Keratinocyte (primary cell): ENCODE measurements at regions not wholly inside any gene's neighbourhood (a gene's known extent, or its start where the extent isn't known, plus 50 kb on each side); places are given as distances from the start of the nearest gene placed in this dataset.

Source experiments
- DNase-seq: peaks from one replicate; pipeline ENCODE4 v3.0.0-alpha.2; 2011; ENCODE audit warnings: low read depth, missing footprints, low spot score
- FAIRE-seq: peaks from 2 replicates; lab custom pipeline; 2011; peaks lifted over from hg19 to GRCh38; lab: Jason Lieb, UNC
- H2AFZ ChIP-seq: 2 replicates; pipeline ENCODE4 v1.6.0; 2012; ENCODE audit warnings: low read length, control low read depth, inconsistent platforms; ENCODE audit not compliant: control insufficient read depth
- H3K27ac ChIP-seq: 2 replicates; pipeline ENCODE4 v1.5.1; 2011; ENCODE audit warnings: low read length; ENCODE audit not compliant: control insufficient read depth, insufficient read depth
- H3K27me3 ChIP-seq: 3 replicates; pipeline ENCODE4 v1.6.0; 2011; ENCODE audit warnings: low read length; ENCODE audit not compliant: control insufficient read depth, insufficient read depth; ENCODE audit errors: extremely low read depth
- H3K36me3 ChIP-seq, 2 experiments: 2 replicates in 1 of 2; 3 replicates in 1 of 2; pipeline ENCODE4 v1.5.1; 2011; ENCODE audit warnings: low read length in 2 of 2, mild to moderate bottlenecking in 1 of 2; ENCODE audit not compliant: control insufficient read depth in 2 of 2, insufficient read depth in 2 of 2; ENCODE audit errors: extremely low read depth in 1 of 2
- H3K4me1 ChIP-seq: 3 replicates; pipeline ENCODE4 v1.5.1; 2011; ENCODE audit warnings: low read length; ENCODE audit not compliant: control insufficient read depth, insufficient read depth; ENCODE audit errors: extremely low read depth
- H3K4me2 ChIP-seq: 3 replicates; pipeline ENCODE4 v1.6.0; 2011; ENCODE audit warnings: low read depth, low read length; ENCODE audit not compliant: control insufficient read depth, insufficient read depth; ENCODE audit errors: extremely low read depth
- H3K4me3 ChIP-seq, 3 experiments: fragments of 200-600 bp in 1 of 3; sonication (generic) in 1 of 3; 2 replicates in 2 of 3; 3 replicates in 1 of 3; pipeline ENCODE4 v1.5.1; 2011 to 2016; ENCODE audit warnings: low read length in 3 of 3, mild to moderate bottlenecking in 3 of 3, control low read depth in 2 of 3, inconsistent platforms in 1 of 3, low read depth in 1 of 3, mixed read lengths in 1 of 3, mixed run types in 1 of 3, moderate library complexity in 1 of 3; ENCODE audit not compliant: control insufficient read depth in 2 of 3, insufficient read depth in 2 of 3; ENCODE audit errors: extremely low read depth in 1 of 3
- H3K79me2 ChIP-seq: 2 replicates; pipeline ENCODE4 v1.6.0; 2012; ENCODE audit warnings: low read length; ENCODE audit not compliant: control insufficient read depth, insufficient read depth
- H3K9ac ChIP-seq: 3 replicates; pipeline ENCODE4 v1.6.0; 2011; ENCODE audit warnings: low read length; ENCODE audit not compliant: control insufficient read depth, insufficient read depth; ENCODE audit errors: extremely low read depth
- H3K9me1 ChIP-seq: 3 replicates; pipeline ENCODE4 v1.6.0; 2011; ENCODE audit warnings: low read length; ENCODE audit not compliant: control insufficient read depth, insufficient read depth; ENCODE audit errors: extremely low read depth
- H3K9me3 ChIP-seq: 2 replicates; pipeline ENCODE4 v1.5.1; 2012; ENCODE audit warnings: low read depth, low read length; ENCODE audit not compliant: control insufficient read depth
- H4K20me1 ChIP-seq: 3 replicates; pipeline ENCODE4 v1.6.0; 2011; ENCODE audit warnings: low read length; ENCODE audit not compliant: control insufficient read depth, insufficient read depth; ENCODE audit errors: extremely low read depth
- EZH2 ChIP-seq: IDR thresholded peaks from one replicate; pipeline ENCODE4 v1.6.1; 2012; ENCODE audit warnings: inconsistent platforms, mild to moderate bottlenecking, low read length, moderate library complexity
- dilution Hi-C: fragments of 300-500 bp; cut with MboI; formaldehyde crosslinking; loops from one replicate; pipeline ENCODE4 v1.7.0; 2020; ENCODE audit warnings: low sequenced_read_pairs; ENCODE audit not compliant: extremely low pct_ligation_motif_present
- TF ChIP-seq, protein P1 (sequence below), 3 experiments: IDR thresholded peaks in 1 of 3; conservative IDR thresholded peaks in 1 of 3; optimal IDR thresholded peaks in 1 of 3; 2 replicates in 2 of 3; 3 replicates in 1 of 3; pipeline versions ENCODE3 to v1.5.1; 2011; ENCODE audit warnings: low read length in 3 of 3, mild to moderate bottlenecking in 3 of 3, moderate library complexity in 2 of 3, control low read depth in 1 of 3, inconsistent platforms in 1 of 3; ENCODE audit not compliant: insufficient read depth in 2 of 3; ENCODE audit errors: extremely low read depth in 1 of 3

DNA sequence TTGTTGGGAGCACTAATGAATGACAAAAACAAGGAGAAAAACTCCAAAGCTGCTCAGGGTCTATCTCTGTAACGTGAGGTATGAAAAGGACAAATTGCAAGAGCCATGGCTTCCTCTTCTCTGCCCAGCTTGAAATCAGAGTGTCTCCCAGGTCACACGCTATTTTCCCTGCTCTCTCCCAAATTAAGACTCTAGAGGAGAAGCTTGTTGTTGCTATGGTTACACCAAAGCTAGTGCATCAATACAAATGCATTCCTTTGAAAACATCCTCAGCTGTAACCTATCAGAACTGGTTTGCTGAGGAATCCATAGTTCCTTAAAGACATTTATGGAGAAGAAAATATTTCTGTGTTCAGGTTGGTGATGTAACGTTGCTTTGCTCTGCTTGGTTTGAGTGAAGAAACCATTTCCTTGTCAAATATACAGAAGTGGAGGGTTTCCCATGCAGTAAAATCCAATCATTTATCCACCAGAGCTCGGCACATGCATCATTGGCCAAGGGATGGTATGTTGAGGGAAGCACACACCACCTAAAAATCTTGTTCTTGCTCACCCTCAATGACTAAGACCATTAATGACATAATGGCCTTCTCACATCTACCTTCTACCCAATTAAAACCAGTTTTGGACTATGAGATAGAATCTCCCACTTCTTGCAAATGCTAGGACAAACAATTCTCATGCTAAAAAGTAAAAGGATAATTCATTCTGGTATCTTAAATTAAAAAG lies 2135.6 kb upstream of the CELF4 start:
- H3K4me3 ChIP-seq: no peak overlapping the region
- no peaks in the 10 kb centered on the region for H3K9me3 ChIP-seq
- H2AFZ ChIP-seq: no peak overlapping the region
- no peaks in the 10 kb centered on the region for H3K9me1 ChIP-seq
- DNase-seq (no peak), FAIRE-seq (no peak)
- H3K36me3 ChIP-seq: no peaks in the 10 kb centered on the region
- TF ChIP-seq, protein P1, sequence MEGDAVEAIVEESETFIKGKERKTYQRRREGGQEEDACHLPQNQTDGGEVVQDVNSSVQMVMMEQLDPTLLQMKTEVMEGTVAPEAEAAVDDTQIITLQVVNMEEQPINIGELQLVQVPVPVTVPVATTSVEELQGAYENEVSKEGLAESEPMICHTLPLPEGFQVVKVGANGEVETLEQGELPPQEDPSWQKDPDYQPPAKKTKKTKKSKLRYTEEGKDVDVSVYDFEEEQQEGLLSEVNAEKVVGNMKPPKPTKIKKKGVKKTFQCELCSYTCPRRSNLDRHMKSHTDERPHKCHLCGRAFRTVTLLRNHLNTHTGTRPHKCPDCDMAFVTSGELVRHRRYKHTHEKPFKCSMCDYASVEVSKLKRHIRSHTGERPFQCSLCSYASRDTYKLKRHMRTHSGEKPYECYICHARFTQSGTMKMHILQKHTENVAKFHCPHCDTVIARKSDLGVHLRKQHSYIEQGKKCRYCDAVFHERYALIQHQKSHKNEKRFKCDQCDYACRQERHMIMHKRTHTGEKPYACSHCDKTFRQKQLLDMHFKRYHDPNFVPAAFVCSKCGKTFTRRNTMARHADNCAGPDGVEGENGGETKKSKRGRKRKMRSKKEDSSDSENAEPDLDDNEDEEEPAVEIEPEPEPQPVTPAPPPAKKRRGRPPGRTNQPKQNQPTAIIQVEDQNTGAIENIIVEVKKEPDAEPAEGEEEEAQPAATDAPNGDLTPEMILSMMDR (optimal IDR thresholded peaks at IDR 0.05 in 1 of 3, IDR thresholded peaks at IDR 0.05 in 1 of 3, conservative IDR thresholded peaks at IDR 0.05 in 1 of 3; ENCODE audit: extremely low read depth in 1 of 3, insufficient read depth in 2 of 3, low read length in 3 of 3): no peak
- TF ChIP-seq EZH2: no peak
- no peak overlapping the region for H3K27ac ChIP-seq
- H4K20me1 ChIP-seq: no peaks in the 10 kb centered on the region
- H3K27me3 ChIP-seq: no peaks in the 10 kb centered on the region
- H3K4me1 ChIP-seq: no peaks in the 10 kb centered on the region
- no peaks in the 10 kb centered on the region for H3K79me2 ChIP-seq
- no peak overlapping the region for H3K9ac ChIP-seq
- dilution Hi-C loops: no loop called here
- H3K4me2 ChIP-seq: no peak overlapping the region

DNA sequence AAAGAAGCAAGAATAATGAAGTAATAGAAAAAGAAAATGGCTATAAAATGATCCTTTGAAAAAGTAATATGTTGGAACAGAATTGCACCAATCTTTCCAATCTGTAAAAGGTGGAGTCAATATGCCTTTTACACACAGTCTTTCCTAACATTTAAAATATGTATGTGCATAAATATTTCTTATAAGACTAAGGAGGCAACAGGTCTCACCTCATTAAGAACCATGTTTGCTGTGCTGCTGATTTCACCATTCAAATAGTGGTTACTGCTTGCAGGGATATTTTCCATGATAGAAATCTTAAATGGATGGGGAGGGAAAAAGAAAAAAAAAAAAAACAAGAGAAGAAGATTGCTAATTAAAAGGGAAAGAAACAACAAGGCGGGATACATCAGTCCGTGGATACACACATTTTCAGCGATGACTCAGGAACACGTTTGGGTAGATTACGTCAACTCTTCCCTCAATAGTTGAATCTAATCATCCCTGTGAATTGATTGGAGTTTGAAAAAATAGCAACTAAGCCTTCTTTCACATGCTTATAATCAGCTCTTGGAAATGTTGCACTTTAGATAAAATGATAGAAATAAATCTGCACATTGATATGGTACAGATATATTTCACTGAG lies 2133.9 kb upstream of the CELF4 start:
- dilution Hi-C loops: no loop called here
- H3K36me3 ChIP-seq: no peaks in the 10 kb centered on the region
- no peak for FAIRE-seq

More for the DNA sequence above, 2133.9 kb upstream of the CELF4 start:
- DNase-seq: no peak
- Histone ChIP-seq H3K27ac (no peak overlapping the region), H3K4me3 (no peak overlapping the region), H3K9me3 (no peaks in the 10 kb centered on the region), H2AFZ (no peak overlapping the region), H3K27me3 (no peaks in the 10 kb centered on the region), H3K79me2 (no peaks in the 10 kb centered on the region), H3K9ac (no peak overlapping the region), H3K4me2 (no peak overlapping the region), H3K4me1 (no peaks in the 10 kb centered on the region), H3K9me1 (no peaks in the 10 kb centered on the region), H4K20me1 (no peaks in the 10 kb centered on the region)
- no peak for TF ChIP-seq EZH2
- TF ChIP-seq, protein P1 (optimal IDR thresholded peaks at IDR 0.05 in 1 of 3, IDR thresholded peaks at IDR 0.05 in 1 of 3, conservative IDR thresholded peaks at IDR 0.05 in 1 of 3; ENCODE audit: extremely low read depth in 1 of 3, insufficient read depth in 2 of 3, low read length in 3 of 3): no peak
